Spinal cord (tissue), 9 donors: ENCODE measurements at regions not wholly inside any gene's neighbourhood (a gene's known extent, or its start where the extent isn't known, plus 50 kb on each side); places are given as distances from the start of the nearest gene placed in this dataset.

Experiments
- DNase-seq, 6 donors: peaks; one replicate each; pipeline versions ENCODE4 v3.0.0 to v3.0.0-alpha.2; 2013 to 2015; ENCODE audit warnings: low spot score in 6 of 6, low read depth in 4 of 6
- H3K27ac ChIP-seq: one replicate; pipeline ENCODE4 v1.5.1; 2013; ENCODE audit warnings: low read depth, low read length, control low read depth
- H3K27me3 ChIP-seq: one replicate; pipeline ENCODE4 v1.6.1; 2013; ENCODE audit warnings: low read length; ENCODE audit not compliant: control insufficient read depth, insufficient read depth
- H3K36me3 ChIP-seq: one replicate; pipeline ENCODE4 v1.6.1; 2013; ENCODE audit warnings: low read length; ENCODE audit not compliant: control insufficient read depth, insufficient read depth
- H3K4me1 ChIP-seq: one replicate; pipeline ENCODE4 v1.6.1; 2013; ENCODE audit warnings: low read length; ENCODE audit not compliant: control insufficient read depth, insufficient read depth
- H3K4me3 ChIP-seq: one replicate; pipeline ENCODE4 v1.5.1; 2013; ENCODE audit warnings: low read depth, low read length, control low read depth
- H3K9me3 ChIP-seq: one replicate; pipeline ENCODE4 v1.6.1; 2013; ENCODE audit warnings: low read length; ENCODE audit not compliant: control insufficient read depth, insufficient read depth
- WGBS: methylation state at CpG from one replicate; pipeline ENCODE4 v1.1.5; 2013; ENCODE audit warnings: missing lambda C conversion rate; ENCODE audit not compliant: insufficient coverage; 5-methylcytosine and 5-hydroxymethylcytosine counted together
- donor health status: healthy.

- H3K9me3 ChIP-seq, result no peaks in the 10 kb centered on the region
- DNase-seq, result peak in 2 of 6 donors; percentile 34 to 64
- H3K4me1 ChIP-seq, result peaks cover 8% of the 10 kb centered on the region
- H3K27ac ChIP-seq, result no peak overlapping the region
- WGBS, result no CpG with 5 or more reads among the region's 1 CpG
- H3K27me3 ChIP-seq, result no peaks in the 10 kb centered on the region
- no peaks in the 10 kb centered on the region for H3K36me3 ChIP-seq
- no peak overlapping the region for H3K4me3 ChIP-seq
Observed at GRCh38 chr4:138086611-138087041, 155.5 kb downstream of the SLC7A11 start.

DNA sequence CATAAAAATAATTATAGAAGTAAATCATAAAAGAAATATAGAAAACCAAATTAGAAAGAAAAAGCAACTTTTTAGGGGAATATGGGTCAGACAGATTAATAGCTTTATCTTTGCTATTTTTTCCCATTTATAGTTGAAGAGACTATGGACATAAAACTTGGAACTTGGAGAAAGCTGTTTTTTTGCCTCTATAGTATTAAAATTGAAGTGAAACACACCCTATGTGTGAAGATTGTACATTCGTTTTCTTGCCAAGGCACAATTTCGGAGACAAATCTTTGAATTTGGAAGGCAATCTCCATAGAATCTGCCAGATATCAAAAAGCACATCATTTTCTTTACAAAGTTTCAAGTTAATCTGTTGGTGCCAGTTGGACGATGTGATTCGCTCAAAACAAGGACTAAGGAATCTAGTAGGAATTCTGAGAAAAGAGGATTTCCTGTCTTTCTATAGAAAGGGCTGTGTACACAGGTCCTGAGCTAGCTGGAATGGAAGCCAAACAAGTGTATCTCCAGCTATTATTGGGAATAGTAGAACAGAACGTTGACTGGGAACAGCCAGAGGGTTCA, 156.3 kb downstream of the SLC7A11 start:
- H3K9me3 ChIP-seq, result no peaks in the 10 kb centered on the region
- DNase-seq, result peak in 1 of 6 donors; percentile 48
- H3K27ac ChIP-seq, result no peak overlapping the region

DNA sequence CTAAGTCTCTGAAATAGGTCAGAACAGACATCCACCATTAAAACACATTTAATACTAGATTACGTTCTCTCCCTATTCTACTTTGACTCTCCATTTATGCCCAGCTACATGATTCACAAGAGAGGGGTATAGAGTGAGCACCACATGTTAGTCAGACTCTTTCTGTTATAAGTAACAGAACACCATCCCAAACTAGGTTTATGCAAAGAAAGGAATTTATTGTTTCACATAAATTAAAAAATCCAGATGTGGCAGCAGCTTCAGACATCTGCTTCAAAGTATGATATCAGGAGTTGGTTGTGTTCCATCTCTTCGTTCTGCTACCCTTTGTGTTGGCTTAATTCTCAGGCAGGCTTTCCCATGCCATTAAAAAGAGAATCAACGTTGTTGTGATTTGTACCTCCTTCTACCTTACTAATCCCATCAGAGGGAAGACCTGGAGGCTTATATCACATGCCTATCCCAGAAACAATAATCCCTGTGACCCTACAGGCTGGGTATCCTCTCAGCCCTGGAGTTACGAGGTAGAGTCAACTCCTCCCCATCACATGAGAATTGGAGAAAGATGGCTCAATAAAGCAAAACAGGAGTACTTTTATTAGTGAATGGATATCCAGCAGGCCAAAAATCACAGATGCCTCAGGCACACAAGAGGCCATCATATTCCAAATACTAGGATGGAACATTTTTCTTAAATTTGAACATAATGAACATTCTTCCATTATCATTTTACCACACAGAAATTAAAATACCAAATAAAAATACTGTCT, 163.2 kb downstream of the SLC7A11 start:
- H3K4me1 ChIP-seq, result no peaks in the 10 kb centered on the region
- 71% methylated on average over 2 of the region's 4 CpGs for WGBS

More for the DNA sequence above, 156.3 kb downstream of the SLC7A11 start:
- no CpG with 5 or more reads among the region's 5 CpGs for WGBS
- H3K4me3 ChIP-seq, result no peak overlapping the region
- H3K27me3 ChIP-seq, result no peaks in the 10 kb centered on the region
- no peaks in the 10 kb centered on the region for H3K36me3 ChIP-seq
- peaks cover 8% of the 10 kb centered on the region for H3K4me1 ChIP-seq

DNA sequence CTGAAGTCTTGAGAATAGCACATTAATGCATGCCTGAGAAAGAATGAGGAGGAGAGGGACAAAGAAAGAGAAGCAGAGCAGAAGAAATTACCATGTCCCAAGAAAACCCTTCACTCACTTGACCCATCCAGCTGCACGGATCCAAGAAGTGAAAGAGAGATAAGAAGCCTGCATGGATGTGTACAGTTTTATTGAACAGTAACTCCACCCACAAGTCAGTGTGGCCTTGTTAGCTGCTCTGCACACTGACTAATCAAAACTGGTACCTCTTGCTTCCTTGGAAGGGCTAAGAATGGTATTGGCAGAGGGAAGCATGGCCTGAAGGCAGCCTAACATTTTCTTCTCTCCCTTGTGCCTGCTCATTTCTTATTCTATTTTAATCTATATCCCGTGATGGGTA, 163.9 kb downstream of the SLC7A11 start:
- H3K4me1 ChIP-seq, result no peaks in the 10 kb centered on the region
- H3K36me3 ChIP-seq, result no peaks in the 10 kb centered on the region
- no peak for DNase-seq
- no peaks in the 10 kb centered on the region for H3K27me3 ChIP-seq
- H3K9me3 ChIP-seq, result no peaks in the 10 kb centered on the region
- no peak overlapping the region for H3K27ac ChIP-seq
- WGBS, result no CpG with 5 or more reads among the region's 2 CpGs
- H3K4me3 ChIP-seq, result no peak overlapping the region

More for the DNA sequence above, 163.2 kb downstream of the SLC7A11 start:
- Histone ChIP-seq H3K4me3 (no peak overlapping the region), H3K36me3 (no peaks in the 10 kb centered on the region), H3K27ac (no peak overlapping the region), H3K27me3 (no peaks in the 10 kb centered on the region), H3K9me3 (no peaks in the 10 kb centered on the region)
- no peak for DNase-seq

GRCh38 chr4:138076561-138076960, 165.6 kb downstream of the SLC7A11 start:
- Histone ChIP-seq H3K9me3 (no peaks in the 10 kb centered on the region), H3K27me3 (no peaks in the 10 kb centered on the region), H3K4me1 (no peaks in the 10 kb centered on the region), H3K27ac (no peak overlapping the region), H3K4me3 (no peak overlapping the region), H3K36me3 (no peaks in the 10 kb centered on the region)
- no CpG with 5 or more reads among the region's 1 CpG for WGBS
- DNase-seq, result no peak

DNA sequence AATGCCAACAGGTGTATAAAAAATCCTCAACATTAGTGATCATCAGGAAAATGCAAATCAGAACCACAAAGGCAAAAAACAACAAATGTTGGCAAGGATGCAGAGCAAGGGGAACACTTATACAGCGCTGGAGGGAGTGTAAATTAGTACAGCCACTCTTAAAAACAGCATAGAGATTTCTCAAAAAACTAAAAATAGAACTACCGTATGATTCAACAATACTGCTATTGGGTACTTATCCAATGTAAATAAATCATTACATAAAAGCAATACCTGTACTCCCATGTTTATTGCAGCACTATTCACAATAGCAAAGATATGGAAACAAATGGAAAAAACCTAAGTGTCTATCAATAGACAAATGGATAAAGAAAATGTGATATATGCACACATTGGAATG, 171.3 kb downstream of the SLC7A11 start:
- Histone ChIP-seq H3K27ac (no peak overlapping the region), H3K9me3 (peaks cover 1% of the 10 kb centered on the region)
- no peak for DNase-seq

GRCh38 chr4:138063581-138063980, 178.6 kb downstream of the SLC7A11 start:
- no peak for DNase-seq
- Histone ChIP-seq H3K36me3 (no peaks in the 10 kb centered on the region), H3K4me1 (no peaks in the 10 kb centered on the region), H3K9me3 (peaks cover 1% of the 10 kb centered on the region), H3K27ac (no peak overlapping the region), H3K27me3 (no peaks in the 10 kb centered on the region), H3K4me3 (no peak overlapping the region)
- 96% methylated on average over 2 of the region's 3 CpGs for WGBS

More for the DNA sequence above, 171.3 kb downstream of the SLC7A11 start:
- Histone ChIP-seq H3K27me3 (no peaks in the 10 kb centered on the region), H3K36me3 (no peaks in the 10 kb centered on the region), H3K4me1 (no peaks in the 10 kb centered on the region), H3K4me3 (no peak overlapping the region)
- no CpG with 5 or more reads among the region's 2 CpGs for WGBS

GRCh38 chr4:138062929-138063328, 179.2 kb downstream of the SLC7A11 start:
- Histone ChIP-seq H3K27ac (no peak overlapping the region), H3K4me3 (no peak overlapping the region), H3K4me1 (no peaks in the 10 kb centered on the region), H3K27me3 (no peaks in the 10 kb centered on the region), H3K9me3 (peaks cover 1% of the 10 kb centered on the region), H3K36me3 (no peaks in the 10 kb centered on the region)
- DNase-seq, result no peak
- 100% methylated on average over 1 of the region's 2 CpGs for WGBS

DNA sequence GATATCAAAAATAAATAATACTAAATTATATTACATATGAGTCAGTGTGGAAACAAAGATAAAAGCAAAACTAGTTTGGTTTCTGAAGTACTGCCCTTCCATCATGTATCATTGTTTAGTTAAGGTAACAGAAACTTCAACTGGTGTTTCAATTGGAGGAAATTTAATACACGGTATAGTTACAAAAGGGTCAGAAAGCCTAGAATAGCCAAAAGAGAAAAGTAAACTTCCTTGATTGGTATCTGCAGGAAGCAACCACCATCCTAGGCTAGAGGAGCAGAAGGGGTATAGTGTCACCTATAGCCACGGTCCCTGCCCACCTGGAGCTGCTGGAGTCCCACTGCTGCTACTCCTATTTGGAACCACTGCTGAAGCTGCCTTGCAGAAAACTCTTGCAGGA, 185.6 kb downstream of the SLC7A11 start:
- 92% methylated on average over 1 of the region's 2 CpGs for WGBS
- H3K27ac ChIP-seq, result no peak overlapping the region
- H3K27me3 ChIP-seq, result no peaks in the 10 kb centered on the region
- H3K36me3 ChIP-seq, result no peaks in the 10 kb centered on the region
- H3K4me3 ChIP-seq, result no peak overlapping the region
- DNase-seq, result no peak
- no peaks in the 10 kb centered on the region for H3K4me1 ChIP-seq
- no peaks in the 10 kb centered on the region for H3K9me3 ChIP-seq

GRCh38 chr4:138055890-138056289, 186.3 kb downstream of the SLC7A11 start:
- Histone ChIP-seq H3K36me3 (no peaks in the 10 kb centered on the region), H3K27ac (no peak overlapping the region)
- no CpG with 5 or more reads among the region's 2 CpGs for WGBS

More at GRCh38 chr4:138055890-138056289, 186.3 kb downstream of the SLC7A11 start:
- no peak for DNase-seq
- H3K9me3 ChIP-seq, result no peaks in the 10 kb centered on the region
- no peaks in the 10 kb centered on the region for H3K27me3 ChIP-seq
- H3K4me1 ChIP-seq, result no peaks in the 10 kb centered on the region
- H3K4me3 ChIP-seq, result no peak overlapping the region
